ENCODE measurements at regions not wholly inside any gene's neighbourhood (a gene's known extent, or its start where the extent isn't known, plus 50 kb on each side); places are given as distances from the start of the nearest gene placed in this dataset.

- FAIRE-seq (no peak), DNase-seq (ENCODE audit: low read depth in 1 of 2, low spot score in 2 of 2) (no peak)
- no peak overlapping the region for H4K5ac ChIP-seq (ENCODE audit: insufficient read length, low read depth, low read length)
- no peak overlapping the region for H3K23ac ChIP-seq (ENCODE audit: insufficient read length)
- 81% methylated on average over 3 of the region's 3 CpGs; no CpG with 5 or more reads in 1 of the 2 experiments for WGBS, 2 experiments (ENCODE audit: extremely low coverage in 1 of 2, insufficient coverage in 1 of 2, insufficient read length in 1 of 2, insufficient replicate concordance in 2 of 2, low coverage in 1 of 2, low lambda C conversion rate in 2 of 2, missing lambda C conversion rate in 1 of 2)
- no peak overlapping the region for H3K56ac ChIP-seq (replicated peaks; ENCODE audit: insufficient read length, low read depth, low read length)
- no peak overlapping the region for H3K4me2 ChIP-seq (ENCODE audit: insufficient read depth in 1 of 2, low read depth in 2 of 2, low read length in 2 of 2)
- no peak overlapping the region for H2BK5ac ChIP-seq (ENCODE audit: low read depth, low read length)
- no peak overlapping the region for H2BK12ac ChIP-seq (ENCODE audit: low read depth, low read length)
- POLR2A ChIA-PET (ENCODE audit: partially characterized antibody) = no interaction called here
- peaks cover 0 to 3% of the 10 kb centered on the region in 2 experiments; a peak in 1 of 4 replicates for H3K9me3 ChIP-seq (ENCODE audit: insufficient read depth in 2 of 2, low read depth in 1 of 2, low read length in 1 of 2)
- H3K27ac ChIP-seq (ENCODE audit: low read depth, low read length) = no peak overlapping the region
- H3K4me1 ChIP-seq (replicated peaks in 1 of 4; ENCODE audit: control insufficient read depth in 3 of 4, insufficient read depth in 4 of 4, low read length in 3 of 4) = no peaks in the 10 kb centered on the region
- no peak overlapping the region for H3K18ac ChIP-seq (ENCODE audit: extremely low read depth, low read length)
- no peak overlapping the region for H4K91ac ChIP-seq (replicated peaks; ENCODE audit: insufficient read length, low read length)
- no peaks in the 10 kb centered on the region for H3K27me3 ChIP-seq (replicated peaks in 1 of 4; ENCODE audit: control insufficient read depth in 3 of 4, extremely low read depth in 1 of 4, insufficient read depth in 3 of 4, low read length in 3 of 4)
- H4K20me1 ChIP-seq (replicated peaks in 1 of 2; ENCODE audit: control insufficient read depth in 1 of 2, insufficient read depth in 2 of 2, low read length in 2 of 2) = no peaks in the 10 kb centered on the region
- no peak overlapping the region for H4K8ac ChIP-seq (ENCODE audit: extremely low read depth, insufficient read depth, low read length)
- H3K4me3 ChIP-seq (ENCODE audit: extremely low read depth in 1 of 4, insufficient read depth in 2 of 4, low read depth in 3 of 4, low read length in 4 of 4) = no peak overlapping the region
- H2AK5ac ChIP-seq (ENCODE audit: low read depth, low read length) = no peak overlapping the region
- no peak overlapping the region for H3K4ac ChIP-seq (replicated peaks; ENCODE audit: insufficient read length, low read depth, low read length)
- H2BK15ac ChIP-seq (ENCODE audit: low read length) = no peak overlapping the region
- no peak for TF ChIP-seq RXRA (IDR thresholded peaks at IDR 0.05; ENCODE audit: insufficient read depth, low read depth, low read length)
- TF ChIP-seq ATF2 (IDR thresholded peaks at IDR 0.05; ENCODE audit: low read length) = no peak
- TF ChIP-seq EZH2 (IDR thresholded peaks at IDR 0.05; ENCODE audit: low read depth, low read length, severe bottlenecking) = no peak
- TF ChIP-seq KDM5A (IDR thresholded peaks at IDR 0.05; ENCODE audit: low read length) = no peak
- no peak for TF ChIP-seq POU5F1 (IDR thresholded peaks at IDR 0.05; ENCODE audit: low read depth, low read length)
- TF ChIP-seq RFX5 (IDR thresholded peaks at IDR 0.05; ENCODE audit: borderline replicate concordance, low read depth, low read length) = no peak
- TF ChIP-seq SP2 (IDR thresholded peaks at IDR 0.05; ENCODE audit: low read length) = no peak
- no peak overlapping the region for H2AFZ ChIP-seq (ENCODE audit: low read length)
- no peaks in the 10 kb centered on the region for H3K36me3 ChIP-seq (ENCODE audit: control insufficient read depth in 2 of 4, insufficient read depth in 4 of 4, low read length in 3 of 4)
- CTCF ChIA-PET (ENCODE audit: partially characterized antibody) = no interaction called here
- no peaks in the 10 kb centered on the region for H3K79me1 ChIP-seq (ENCODE audit: low read depth, low read length)
- H2BK120ac ChIP-seq (replicated peaks; ENCODE audit: low read depth, low read length) = no peak overlapping the region
- H3K23me2 ChIP-seq (ENCODE audit: low read depth, low read length) = no peaks in the 10 kb centered on the region
- H2BK20ac ChIP-seq (ENCODE audit: low read length) = no peak overlapping the region
- H3K79me2 ChIP-seq (ENCODE audit: control insufficient read depth in 1 of 2, insufficient read depth in 2 of 2, low read length in 2 of 2) = no peaks in the 10 kb centered on the region
- H3K9ac ChIP-seq (replicated peaks in 1 of 4; ENCODE audit: extremely low read depth in 1 of 4, low read depth in 3 of 4, low read length in 3 of 4) = no peak overlapping the region
- H3K14ac ChIP-seq (ENCODE audit: insufficient read length) = no peak overlapping the region
These were observed 496.8 kb upstream of the PCDH9 start for GRCh38 chr13:67726979-67727378.

Measured in H1 (cell line).